Rectal smooth muscle tissue (tissue), 1 donor: ENCODE measurements at regions not wholly inside any gene's neighbourhood (a gene's known extent, or its start where the extent isn't known, plus 50 kb on each side); places are given as distances from the start of the nearest gene placed in this dataset.

ENCODE experiments used
- H3K27ac ChIP-seq: one replicate; pipeline ENCODE4 v1.7.0; 2013; ENCODE audit warnings: low read depth, low read length, inconsistent platforms
- H3K27me3 ChIP-seq: one replicate; pipeline ENCODE4 v1.7.0; 2013; ENCODE audit warnings: low read length; ENCODE audit not compliant: control insufficient read depth, insufficient read depth
- H3K36me3 ChIP-seq: one replicate; pipeline ENCODE4 v1.7.0; 2013; ENCODE audit warnings: low read length; ENCODE audit not compliant: control insufficient read depth, insufficient read depth
- H3K4me1 ChIP-seq: one replicate; pipeline ENCODE4 v1.7.0; 2013; ENCODE audit warnings: low read length; ENCODE audit not compliant: control insufficient read depth, insufficient read depth
- H3K4me3 ChIP-seq: one replicate; pipeline ENCODE4 v1.7.0; 2013; ENCODE audit warnings: low read length
- H3K9ac ChIP-seq: one replicate; pipeline ENCODE4 v1.7.0; 2013; ENCODE audit warnings: low read length

DNA sequence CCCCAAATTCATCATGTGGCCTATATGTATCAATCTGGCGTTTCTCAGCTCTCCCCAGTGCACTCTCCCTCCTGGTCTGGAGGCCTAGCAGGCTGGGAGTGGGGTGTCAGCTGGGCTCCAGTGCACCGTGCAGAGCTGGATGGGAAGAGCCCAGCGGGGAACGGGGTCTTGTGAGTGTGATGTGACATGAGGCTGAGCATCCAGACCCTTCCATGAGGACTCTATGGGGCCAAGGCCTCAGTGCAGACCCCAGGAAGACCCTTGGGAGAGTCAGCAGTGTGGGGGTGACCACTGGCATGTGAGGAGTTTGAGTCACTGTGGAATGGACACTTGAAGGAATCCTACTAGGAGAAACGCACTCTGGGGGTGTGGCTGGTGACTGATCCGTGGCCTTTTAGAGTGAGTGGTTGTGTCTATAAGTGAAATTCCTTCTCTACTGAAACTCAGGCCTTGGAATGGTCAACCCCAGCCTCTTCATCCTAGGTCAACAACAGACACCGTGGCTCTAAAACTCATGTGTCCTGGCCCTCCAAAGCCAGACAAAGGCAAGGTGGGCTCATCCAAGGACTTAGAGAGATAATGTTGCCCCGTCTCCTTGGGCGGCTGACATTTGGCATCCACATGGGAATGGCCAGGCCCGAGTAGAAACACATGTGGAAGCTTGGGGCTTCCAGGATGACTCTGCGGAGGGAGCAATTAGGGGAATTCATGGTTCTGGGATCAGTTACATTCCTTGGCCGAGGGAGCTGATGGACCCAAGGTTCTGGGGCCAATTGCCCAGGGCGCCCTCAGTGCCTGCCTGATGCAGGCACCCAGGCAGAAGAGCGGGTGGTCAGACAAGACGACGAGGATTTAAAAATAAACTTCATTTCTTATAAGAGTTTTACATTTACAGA is 156.0 kb upstream of the TWIST2 start:
- Histone ChIP-seq H3K4me1 (peaks cover 16% of the 10 kb centered on the region), H3K27ac (no peak overlapping the region), H3K9ac (no peak overlapping the region)

DNA sequence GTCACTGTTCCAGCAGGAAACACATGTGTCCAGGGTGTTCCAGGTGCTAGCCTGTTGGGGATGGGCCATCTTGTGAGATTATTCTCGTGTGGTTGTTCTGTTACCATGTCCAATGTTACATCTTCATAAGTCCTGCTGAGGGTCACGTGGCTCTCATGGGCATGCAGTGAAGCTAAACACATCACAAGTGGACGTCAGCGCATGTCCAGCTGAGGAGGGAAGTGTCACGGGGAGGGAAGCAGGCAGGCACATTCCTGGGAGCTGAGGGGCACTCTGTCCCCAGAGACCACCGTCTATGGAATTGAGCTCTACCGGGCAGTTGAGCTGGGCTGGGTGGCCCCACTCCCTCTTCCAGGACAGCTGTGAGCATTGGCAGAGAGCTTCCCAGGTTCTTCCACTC is 155.3 kb upstream of the TWIST2 start:
- Histone ChIP-seq H3K4me3 (no peak overlapping the region), H3K4me1 (peaks cover 16% of the 10 kb centered on the region), H3K27me3 (no peaks in the 10 kb centered on the region), H3K9ac (no peak overlapping the region), H3K36me3 (no peaks in the 10 kb centered on the region), H3K27ac (no peak overlapping the region)

More for the DNA sequence above, 156.0 kb upstream of the TWIST2 start:
- Histone ChIP-seq H3K36me3 (no peaks in the 10 kb centered on the region), H3K27me3 (no peaks in the 10 kb centered on the region), H3K4me3 (no peak overlapping the region)

DNA sequence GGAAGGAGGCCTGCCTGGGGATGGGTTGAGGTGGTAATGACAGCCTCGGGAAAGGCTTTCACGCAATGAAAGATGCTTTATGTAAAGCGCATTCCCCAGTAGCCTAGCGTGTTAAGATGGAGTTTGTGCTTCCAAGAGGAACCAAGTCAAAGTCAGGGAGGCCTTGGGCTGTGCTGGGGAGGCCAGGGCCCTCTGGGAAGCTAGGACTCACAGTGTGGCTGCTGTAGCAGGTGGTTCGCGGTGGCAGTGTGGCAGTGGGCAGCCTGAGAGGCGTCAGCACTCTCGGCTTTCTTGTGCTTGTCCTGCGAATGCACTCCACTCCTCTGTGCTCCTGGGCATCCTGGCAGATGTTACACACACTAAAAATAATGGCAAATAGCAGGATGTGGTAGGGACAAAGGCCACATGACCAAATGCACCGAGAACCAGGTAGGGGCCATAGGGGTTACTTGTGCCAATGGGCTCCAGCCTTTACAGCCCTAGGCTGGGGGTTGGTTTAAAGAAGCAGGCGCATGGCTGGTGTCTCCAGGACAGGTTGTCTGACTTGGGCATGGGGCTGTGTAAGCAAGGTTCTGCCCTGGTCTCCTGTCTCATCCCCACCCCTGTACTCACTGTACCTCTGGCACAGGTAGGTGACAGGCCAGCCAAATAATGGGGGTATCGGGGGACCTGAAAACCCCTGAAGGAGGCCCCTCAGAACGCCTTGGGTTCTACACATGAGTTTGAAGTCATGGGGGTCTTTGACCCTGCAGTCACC is 154.4 kb upstream of the TWIST2 start:
- Histone ChIP-seq H3K4me3 (no peak overlapping the region), H3K27me3 (no peaks in the 10 kb centered on the region), H3K36me3 (no peaks in the 10 kb centered on the region), H3K9ac (no peak overlapping the region), H3K4me1 (peaks cover 21% of the 10 kb centered on the region), H3K27ac (no peak overlapping the region)

DNA sequence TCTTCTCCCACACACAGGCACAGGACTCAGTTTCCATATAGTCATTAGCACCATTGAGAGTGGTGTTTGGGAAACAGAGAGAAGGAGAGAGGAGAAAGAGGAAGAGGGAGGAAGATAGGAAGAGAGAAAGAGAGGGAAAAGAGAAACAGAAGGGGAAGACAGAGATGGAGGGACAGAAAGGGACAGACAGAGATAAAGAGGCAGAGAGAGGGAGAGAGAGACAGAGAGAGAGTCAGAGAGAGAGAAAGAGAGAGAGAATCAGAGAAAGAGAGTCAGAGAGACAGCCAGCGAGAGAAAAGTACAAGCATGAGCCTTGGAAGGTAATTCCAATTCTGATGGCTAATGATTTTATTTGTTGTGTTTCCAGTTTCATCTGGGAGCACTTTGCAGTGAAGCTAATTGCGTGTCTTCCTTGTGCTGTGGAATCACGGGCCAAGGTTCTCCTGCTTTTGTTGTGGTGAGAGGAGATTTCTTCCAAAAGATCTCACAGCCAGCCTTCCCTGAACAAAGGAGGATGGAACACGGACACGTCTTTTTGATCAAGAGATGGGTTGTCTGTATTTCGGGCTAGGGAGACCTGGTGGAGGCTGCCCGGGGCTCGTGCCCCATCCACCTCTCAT is 153.6 kb upstream of the TWIST2 start:
- Histone ChIP-seq H3K4me1 (peaks cover 21% of the 10 kb centered on the region), H3K27me3 (no peaks in the 10 kb centered on the region), H3K9ac (no peak overlapping the region), H3K36me3 (no peaks in the 10 kb centered on the region), H3K27ac (no peak overlapping the region), H3K4me3 (no peak overlapping the region)

DNA sequence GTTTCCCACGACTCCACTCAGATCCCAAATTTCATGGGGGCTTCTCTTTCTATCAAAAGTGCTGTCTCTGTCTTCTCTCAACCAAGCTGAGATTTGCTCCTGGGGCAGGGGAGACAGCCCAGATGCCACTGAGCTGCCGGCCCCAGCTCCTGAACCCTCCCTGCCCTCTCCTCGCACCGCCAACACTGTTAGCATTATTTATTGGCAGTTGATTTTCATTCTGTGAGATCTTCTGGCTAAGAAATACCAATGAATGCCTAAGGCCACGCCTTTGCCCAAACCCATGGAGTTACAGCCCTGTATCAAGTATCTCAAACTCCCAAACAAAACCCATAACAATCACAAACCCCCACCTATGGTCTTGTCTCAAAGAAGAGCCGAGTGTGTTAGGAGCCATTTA is 153.0 kb upstream of the TWIST2 start:
- H3K27ac ChIP-seq: peak overlapping the region; percentile 46
- no peaks in the 10 kb centered on the region for H3K27me3 ChIP-seq

DNA sequence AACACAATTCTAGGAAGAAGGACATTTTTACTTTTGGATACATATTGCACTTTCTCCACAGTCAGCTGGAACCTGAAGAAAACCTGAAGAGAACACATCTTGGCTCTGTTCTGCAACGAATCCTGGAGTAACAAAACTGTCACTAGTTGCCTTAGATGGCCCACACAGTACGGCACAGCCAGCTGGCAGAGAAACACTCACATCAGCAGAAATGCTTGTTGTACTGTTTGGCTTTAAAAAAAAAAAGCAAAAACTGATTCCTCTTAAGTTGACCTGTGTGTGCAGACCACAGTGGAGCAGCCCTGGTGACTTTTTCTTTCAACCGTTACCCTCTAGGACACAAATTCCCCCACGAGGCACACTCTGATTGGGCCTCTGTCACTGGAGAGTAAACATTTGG is 152.3 kb upstream of the TWIST2 start:
- peak overlapping the region; percentile 46 for H3K27ac ChIP-seq
- H3K36me3 ChIP-seq: no peaks in the 10 kb centered on the region
- H3K4me1 ChIP-seq: peaks cover 24% of the 10 kb centered on the region
- H3K9ac ChIP-seq: no peak overlapping the region
- no peaks in the 10 kb centered on the region for H3K27me3 ChIP-seq
- H3K4me3 ChIP-seq: no peak overlapping the region

More for the DNA sequence above, 153.0 kb upstream of the TWIST2 start:
- peaks cover 21% of the 10 kb centered on the region for H3K4me1 ChIP-seq
- H3K4me3 ChIP-seq: no peak overlapping the region
- H3K9ac ChIP-seq: no peak overlapping the region
- no peaks in the 10 kb centered on the region for H3K36me3 ChIP-seq

DNA sequence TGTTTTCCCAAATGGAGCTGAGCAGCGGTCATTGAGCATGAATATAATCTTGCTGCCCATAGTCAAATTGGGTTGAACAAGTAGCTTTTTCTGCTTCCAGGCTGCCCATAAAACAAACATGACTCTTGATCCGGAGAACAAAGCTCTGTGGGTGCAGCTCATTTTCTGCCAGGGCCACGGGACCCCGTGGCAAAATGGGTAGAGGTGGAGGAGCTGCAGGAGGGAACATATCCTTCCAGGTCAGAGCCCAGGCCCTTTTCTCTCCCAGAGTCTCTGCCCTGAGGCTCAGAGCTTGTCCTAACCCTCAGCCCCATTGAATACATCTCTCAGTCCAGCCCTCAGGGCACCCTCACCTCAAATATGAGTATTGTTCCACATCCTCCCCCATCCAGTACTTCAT is 151.6 kb upstream of the TWIST2 start:
- Histone ChIP-seq H3K27me3 (no peaks in the 10 kb centered on the region), H3K4me1 (peaks cover 24% of the 10 kb centered on the region), H3K36me3 (no peaks in the 10 kb centered on the region), H3K9ac (no peak overlapping the region), H3K4me3 (no peak overlapping the region), H3K27ac (no peak overlapping the region)

DNA sequence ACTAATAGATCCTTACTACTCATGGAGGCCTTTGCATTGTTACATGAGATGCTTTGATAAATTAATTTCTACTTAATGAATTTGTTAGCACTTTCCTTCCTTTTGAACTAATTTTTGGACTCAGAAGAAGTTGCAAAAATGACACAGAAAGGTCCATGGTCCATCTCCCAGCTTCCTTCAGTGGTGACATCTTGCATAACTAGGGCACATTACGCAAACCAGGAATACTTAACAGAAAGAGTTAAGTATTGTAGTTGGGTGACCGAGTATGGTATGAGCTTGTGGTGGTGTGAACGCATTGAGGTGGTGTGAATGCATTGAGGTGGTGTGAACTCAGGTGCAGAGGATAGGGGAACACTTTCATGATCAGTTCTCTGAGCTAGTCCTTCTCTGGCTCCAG is 151.1 kb upstream of the TWIST2 start:
- Histone ChIP-seq H3K27ac (no peak overlapping the region), H3K4me3 (no peak overlapping the region), H3K27me3 (no peaks in the 10 kb centered on the region), H3K36me3 (no peaks in the 10 kb centered on the region), H3K9ac (no peak overlapping the region), H3K4me1 (peaks cover 27% of the 10 kb centered on the region)

DNA sequence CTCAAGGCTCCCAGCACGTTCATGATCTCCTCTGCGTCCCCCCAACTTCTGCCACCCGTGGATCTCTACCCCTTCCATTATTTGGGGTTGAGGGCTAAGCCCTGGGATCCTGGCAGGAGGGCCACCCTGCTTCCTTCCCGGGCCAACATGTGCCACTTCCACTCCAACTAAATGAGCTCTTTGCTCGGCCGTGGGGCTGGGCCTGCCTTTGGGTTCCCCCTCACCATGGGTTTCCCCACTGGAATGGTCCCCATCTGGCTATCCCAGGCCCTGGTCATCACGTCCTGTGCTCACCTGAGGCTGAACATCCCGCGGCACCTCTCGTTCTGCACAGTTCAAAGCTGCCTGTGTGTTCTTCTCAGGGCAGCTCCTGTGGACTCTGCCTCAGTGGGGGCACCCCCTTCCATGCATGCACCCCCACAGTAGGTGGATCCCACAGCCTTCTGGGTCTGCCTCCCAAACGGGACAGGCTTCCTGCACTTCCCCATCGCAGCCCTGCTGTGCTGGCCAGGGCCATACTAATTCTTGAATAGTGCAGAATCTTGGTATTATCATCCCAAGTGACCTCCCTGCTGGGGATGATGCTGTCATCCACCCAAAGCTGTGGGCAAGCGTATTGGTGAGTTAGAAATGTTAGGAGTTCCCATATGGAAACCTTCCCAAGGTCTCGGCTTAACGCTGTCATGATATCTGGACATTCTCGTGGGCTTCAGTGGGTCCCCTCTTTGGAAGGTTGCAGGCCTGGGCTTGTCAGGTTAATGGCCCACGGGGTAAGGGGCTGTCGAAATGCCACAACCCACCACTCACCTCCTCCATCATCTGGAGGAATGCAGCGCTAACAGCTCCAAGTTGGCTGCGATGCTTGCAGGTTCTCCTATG is 150.5 kb upstream of the TWIST2 start:
- peak overlapping the region; percentile 12 for H3K27ac ChIP-seq
- peaks cover 33% of the 10 kb centered on the region for H3K4me1 ChIP-seq
- no peak overlapping the region for H3K4me3 ChIP-seq
- H3K9ac ChIP-seq: no peak overlapping the region
- no peaks in the 10 kb centered on the region for H3K27me3 ChIP-seq
- H3K36me3 ChIP-seq: no peaks in the 10 kb centered on the region

DNA sequence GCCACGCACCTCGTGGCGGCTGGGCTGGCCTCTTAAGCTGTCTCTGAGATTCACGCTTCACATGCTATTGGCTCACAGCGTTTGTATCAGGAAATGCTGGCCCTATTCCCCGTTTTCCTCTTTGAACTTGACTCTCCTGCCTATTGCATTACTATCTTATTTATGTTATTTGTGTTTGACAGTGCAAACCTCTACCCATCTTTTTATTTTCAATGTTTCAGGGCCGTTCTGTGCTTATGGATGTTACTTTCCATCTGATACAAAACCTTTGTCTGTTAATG is 149.9 kb upstream of the TWIST2 start:
- no peak overlapping the region for H3K4me3 ChIP-seq
- peak overlapping the region; percentile 12 for H3K27ac ChIP-seq
- no peaks in the 10 kb centered on the region for H3K27me3 ChIP-seq
- H3K9ac ChIP-seq: no peak overlapping the region
- H3K36me3 ChIP-seq: no peaks in the 10 kb centered on the region
- H3K4me1 ChIP-seq: peaks cover 39% of the 10 kb centered on the region

DNA sequence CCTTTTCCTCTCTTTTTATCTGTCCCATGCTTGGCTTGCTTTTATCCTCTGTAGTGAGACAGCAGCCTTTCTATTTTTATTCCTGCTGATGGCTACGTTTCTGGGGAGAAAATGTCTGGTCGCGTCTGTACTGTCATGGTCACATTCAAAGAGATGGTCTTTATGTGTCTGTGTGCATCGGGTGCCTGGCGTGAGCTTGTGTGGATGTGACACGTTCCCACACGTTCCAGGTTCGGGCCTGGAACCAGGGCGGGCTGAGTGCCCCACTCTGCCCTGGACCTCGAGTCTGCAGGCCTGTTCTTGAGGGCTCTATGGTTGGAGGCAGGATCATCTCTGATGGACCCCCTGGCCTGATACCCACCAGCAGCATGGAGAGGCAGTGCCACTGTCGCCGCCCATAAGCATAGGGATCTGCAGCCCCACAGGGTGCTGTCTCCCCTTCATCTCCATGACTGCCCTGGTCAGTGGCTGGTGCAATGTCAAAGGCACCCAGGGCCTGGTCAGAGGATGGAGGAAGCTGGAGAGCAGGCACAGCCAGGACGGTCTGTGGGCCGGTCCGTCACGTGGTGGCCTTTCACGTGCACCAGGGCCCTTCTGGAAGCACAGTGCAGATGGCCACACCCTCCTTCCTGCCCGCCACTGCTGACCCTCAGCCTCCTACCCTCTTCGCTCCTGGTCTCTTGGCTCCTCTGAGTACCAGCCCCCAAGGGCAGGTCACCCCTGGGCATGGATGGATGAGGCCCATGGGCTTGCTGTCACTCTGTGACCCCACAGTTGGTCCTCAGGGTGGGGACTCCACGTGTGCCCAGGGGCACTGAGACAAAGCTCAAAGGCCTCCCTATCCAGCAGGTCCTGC is 149.2 kb upstream of the TWIST2 start:
- Histone ChIP-seq H3K27ac (peak overlapping the region; percentile 51), H3K36me3 (no peaks in the 10 kb centered on the region), H3K27me3 (no peaks in the 10 kb centered on the region), H3K9ac (no peak overlapping the region), H3K4me1 (peaks cover 39% of the 10 kb centered on the region), H3K4me3 (no peak overlapping the region)
